H54 (cell line): ENCODE measurements at regions not wholly inside any gene's neighbourhood (a gene's known extent, or its start where the extent isn't known, plus 50 kb on each side); places are given as distances from the start of the nearest gene placed in this dataset.

Experiments used
- DNase-seq: peaks from one replicate; pipeline ENCODE4 v3.0.0; 2011; ENCODE audit warnings: low spot score, mixed read lengths; ENCODE audit not compliant: insufficient read length
- FAIRE-seq: peaks from 3 replicates; lab custom pipeline; 2011; peaks lifted over from hg19 to GRCh38; lab: Jason Lieb, UNC
- POLR2A ChIP-seq: IDR thresholded peaks from 2 replicates; pipeline ENCODE4 v1.6.1; 2011; ENCODE audit warnings: low read depth, mild to moderate bottlenecking, low read length

GRCh38 chr13:26949701-26950502 is 189.3 kb upstream of the GPR12 start:
- FAIRE-seq (no peak), DNase-seq (no peak)
- no peak for TF ChIP-seq POLR2A

- TF ChIP-seq POLR2A: no peak
- no peak for DNase-seq
- no peak for FAIRE-seq
These were observed 187.8 kb upstream of the GPR12 start for GRCh38 chr13:26948353-26948752.

- DNase-seq: peak; percentile 49
- TF ChIP-seq POLR2A: no peak
- FAIRE-seq: peak; percentile 33
These were observed 186.2 kb upstream of the GPR12 start for GRCh38 chr13:26946684-26947343.

GRCh38 chr13:26943748-26944147 is 183.2 kb upstream of the GPR12 start:
- no peak for TF ChIP-seq POLR2A
- DNase-seq (no peak), FAIRE-seq (no peak)

DNA sequence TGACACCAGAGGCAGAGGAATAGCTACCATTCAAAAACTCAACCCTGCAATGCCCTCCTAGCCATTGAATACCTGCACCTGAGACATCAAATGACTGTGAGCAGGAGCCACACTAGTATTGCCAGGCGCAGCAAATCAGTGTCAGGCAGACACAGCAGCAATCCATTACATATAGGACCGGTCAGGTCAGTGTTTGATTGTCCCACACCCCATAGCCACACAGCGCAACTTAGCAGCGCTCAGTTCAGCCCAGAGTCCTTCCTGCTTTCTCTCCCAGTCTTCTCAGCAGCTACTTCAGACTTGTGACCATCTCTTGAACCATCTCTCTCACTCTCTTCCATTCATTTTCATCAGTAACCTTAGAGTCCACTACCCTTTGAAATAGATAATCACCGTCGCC is 181.6 kb upstream of the GPR12 start:
- FAIRE-seq: no peak
- TF ChIP-seq POLR2A: no peak
- no peak for DNase-seq

- FAIRE-seq (peak; percentile 75), DNase-seq (peak; percentile 58)
- no peak for TF ChIP-seq POLR2A
These were observed 181.0 kb upstream of the GPR12 start for GRCh38 chr13:26941345-26942174.

DNA sequence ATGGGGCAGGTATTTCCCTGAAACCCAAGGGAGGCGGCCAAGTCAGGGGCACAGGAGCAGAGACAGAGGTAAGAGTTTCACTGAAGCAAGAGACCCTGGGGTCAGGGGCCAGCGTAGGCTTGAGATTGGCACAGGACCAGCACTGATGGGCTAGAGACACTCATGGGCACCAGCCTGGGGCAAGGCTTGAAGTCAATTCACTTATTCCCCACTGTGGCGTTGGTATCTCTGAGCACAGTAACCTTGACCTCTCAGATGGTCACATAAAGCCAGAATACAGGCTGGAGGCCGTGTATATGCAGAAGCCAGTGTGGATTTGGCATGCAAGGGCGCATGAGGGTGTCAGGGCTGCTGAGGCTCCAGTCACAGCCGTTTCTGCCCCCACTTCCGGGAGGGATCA is 173.5 kb upstream of the GPR12 start:
- FAIRE-seq (no peak), DNase-seq (no peak)
- TF ChIP-seq POLR2A: no peak

DNA sequence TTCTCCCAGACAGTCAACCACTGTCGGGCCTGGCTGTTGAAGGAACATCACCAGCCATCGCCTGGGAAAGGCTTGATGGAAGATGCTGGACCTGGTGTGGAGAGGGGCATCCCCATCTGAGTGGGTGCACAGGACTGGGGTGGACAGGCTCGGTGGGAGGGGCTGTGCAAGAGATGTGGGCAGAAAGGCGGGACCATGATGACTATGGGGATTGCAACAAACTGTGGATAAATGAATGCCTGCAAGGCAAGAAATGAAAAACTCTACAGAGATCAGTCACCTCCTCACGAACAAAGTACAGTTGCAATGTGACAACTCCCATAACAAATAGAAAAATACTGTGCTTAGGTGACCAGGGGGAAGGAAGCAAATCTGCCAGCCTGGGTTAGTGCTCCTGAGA is 171.9 kb upstream of the GPR12 start:
- no peak for DNase-seq
- TF ChIP-seq POLR2A: no peak
- FAIRE-seq: no peak

DNA sequence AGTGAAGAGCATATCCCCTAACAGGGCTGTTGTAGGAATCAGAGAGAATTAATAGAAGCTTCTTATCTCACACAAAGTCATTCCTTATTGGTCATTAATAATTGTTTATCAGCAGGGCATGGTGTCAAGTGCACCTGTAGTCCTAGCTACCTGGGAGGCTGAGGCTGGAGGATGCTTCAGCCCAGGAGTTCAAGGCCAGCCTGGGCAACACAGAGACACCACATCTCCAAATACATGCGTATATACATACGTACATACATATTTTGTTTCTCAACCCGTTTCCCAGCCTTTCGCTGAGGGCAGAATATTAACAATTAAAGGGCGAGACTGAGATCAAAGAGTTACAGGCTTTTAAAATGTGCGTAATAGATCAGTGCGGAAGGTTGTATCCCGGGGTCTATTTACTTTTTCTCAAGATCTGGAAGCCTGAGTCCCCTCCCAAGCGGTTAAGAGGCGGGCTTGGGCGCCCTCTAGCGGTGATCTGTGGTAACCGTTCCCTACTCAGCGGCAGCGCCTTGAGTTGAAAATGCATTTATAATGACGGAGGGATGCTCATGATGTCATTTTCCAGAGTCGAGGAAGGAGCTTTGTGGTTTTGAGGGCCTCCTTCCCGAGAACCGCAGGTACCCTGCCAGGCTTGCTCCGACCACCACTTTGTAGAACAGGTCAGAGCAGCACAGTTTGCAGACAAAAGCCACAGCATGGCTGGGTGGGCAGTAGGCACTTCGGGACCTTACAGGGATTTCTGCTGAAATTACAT is 169.6 kb upstream of the GPR12 start:
- peak; percentile 45 for DNase-seq
- no peak for FAIRE-seq
- no peak for TF ChIP-seq POLR2A

GRCh38 chr13:26927511-26927910 is 166.9 kb upstream of the GPR12 start:
- no peak for DNase-seq
- no peak for FAIRE-seq
- TF ChIP-seq POLR2A: no peak

GRCh38 chr13:26926371-26926770 is 165.8 kb upstream of the GPR12 start:
- FAIRE-seq: no peak
- no peak for TF ChIP-seq POLR2A
- no peak for DNase-seq

GRCh38 chr13:26923824-26924605 is 163.4 kb upstream of the GPR12 start:
- FAIRE-seq (no peak), DNase-seq (no peak)
- TF ChIP-seq POLR2A: no peak

DNA sequence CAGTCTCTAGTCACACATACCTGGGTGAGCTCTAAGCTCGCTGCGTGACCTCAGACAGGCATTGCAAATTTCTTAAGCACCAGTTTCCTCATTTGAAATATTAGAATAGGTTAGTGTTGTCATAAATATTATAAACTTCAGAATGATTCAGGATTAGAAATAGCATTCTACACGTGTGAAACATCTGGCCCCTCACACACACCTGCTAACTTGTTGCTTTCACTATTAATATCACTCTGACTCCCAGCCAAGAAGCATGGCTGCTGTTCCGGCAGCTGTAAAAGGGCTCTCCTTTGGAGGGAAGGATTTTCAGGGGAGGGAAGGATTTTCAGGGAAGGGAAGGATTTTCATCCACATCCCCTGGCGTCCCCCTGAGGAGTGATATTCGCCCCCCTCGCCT is 161.3 kb upstream of the GPR12 start:
- FAIRE-seq: no peak
- TF ChIP-seq POLR2A: no peak

More for the DNA sequence above, 161.3 kb upstream of the GPR12 start:
- DNase-seq: no peak
